HepG2 (cell line): ENCODE measurements at regions not wholly inside any gene's neighbourhood (a gene's known extent, or its start where the extent isn't known, plus 50 kb on each side); places are given as distances from the start of the nearest gene placed in this dataset.

Source experiments
- ATAC-seq: fragments of 200-7000 bp; cut with Tn5 transposase; 3 replicates; pipeline ENCODE4 v1.9.1; 2020; ENCODE audit warnings: mild to moderate bottlenecking, moderate library complexity
- BruUV-seq: library from RNA; stranded (reverse); fragments of 400-500 nt; replicated peaks from 2 replicates; lab custom pipeline; 2021; lab: Mats Ljungman, UMichigan
- CTCF ChIA-PET: fragments of 300-600 bp; formaldehyde crosslinking; extraction: SDS; loops from one replicate; lab custom pipeline; 2021; ENCODE audit warnings: low total read pairs, inconsistent platforms, low intra/inter-chr PET ratio; lab: Yijun Ruan, JAX
- POLR2A ChIA-PET: fragments of 350-600 bp; sonication (Branson Sonifier 250); formaldehyde crosslinking; loops from one replicate; lab custom pipeline; 2020; ENCODE audit warnings: antibody characterized with exemption, inconsistent platforms; lab: Yijun Ruan, JAX
- DNase-seq: peaks from one replicate; pipeline ENCODE4 v3.0.0-alpha.2; 2015; ENCODE audit warnings: low spot score
- FAIRE-seq: peaks from 3 replicates; lab custom pipeline; 2011; peaks lifted over from hg19 to GRCh38; lab: Jason Lieb, UNC
- H2AFZ ChIP-seq: one replicate; pipeline ENCODE4 v1.6.1; 2011; ENCODE audit warnings: low read length, inconsistent platforms
- H3K27ac ChIP-seq: fragments of 300-600 bp; 3 replicates; pipeline ENCODE4 v1.8.0; 2011; ENCODE audit warnings: mixed run types, mild to moderate bottlenecking, mixed read lengths, low read length, inconsistent platforms; ENCODE audit not compliant: insufficient read depth; ENCODE audit errors: extremely low read length
- H3K27me3 ChIP-seq, 2 experiments: fragments of 200-600 bp in 1 of 2; 2 replicates in 1 of 2; 3 replicates in 1 of 2; pipeline versions ENCODE4 v1.6.0 to v1.8.0; 2011; ENCODE audit warnings: low read length in 2 of 2, mild to moderate bottlenecking in 2 of 2, moderate library complexity in 2 of 2, inconsistent platforms in 1 of 2; ENCODE audit not compliant: insufficient read depth in 2 of 2, control insufficient read depth in 1 of 2
- H3K36me3 ChIP-seq, 2 experiments: fragments of 200-600 bp in 1 of 2; replicated peaks in 1 of 2; 2 replicates in 1 of 2; 3 replicates in 1 of 2; pipeline versions ENCODE4 v1.5.1 to v1.8.0; 2011; ENCODE audit warnings: low read length in 2 of 2, inconsistent platforms in 1 of 2; ENCODE audit not compliant: insufficient read depth in 2 of 2, control insufficient read depth in 1 of 2
- H3K4me1 ChIP-seq: 2 replicates; pipeline ENCODE4 v1.5.1; 2012; ENCODE audit warnings: low read length, inconsistent platforms; ENCODE audit not compliant: insufficient read depth
- H3K4me2 ChIP-seq: 2 replicates; pipeline ENCODE4 v1.6.0; 2011; ENCODE audit warnings: low read depth, low read length, inconsistent platforms
- H3K4me3 ChIP-seq, 3 experiments: fragments of 200-600 bp in 1 of 3; sonication (generic), shearing (Covaris generic) in 1 of 3; replicated peaks in 1 of 3; 2 replicates each; pipeline ENCODE4 v1.5.1; 2011 to 2016; ENCODE audit warnings: low read length in 3 of 3, inconsistent platforms in 2 of 3, low read depth in 2 of 3, mild to moderate bottlenecking in 2 of 3, control low read depth in 1 of 3, mixed read lengths in 1 of 3; ENCODE audit not compliant: insufficient read depth in 1 of 3
- H3K79me2 ChIP-seq: one replicate; pipeline ENCODE4 v1.6.1; 2011; ENCODE audit warnings: low read length, inconsistent platforms; ENCODE audit not compliant: insufficient read depth
- H3K9ac ChIP-seq: 2 replicates; pipeline ENCODE4 v1.6.0; 2011; ENCODE audit warnings: mild to moderate bottlenecking, low read depth, low read length, inconsistent platforms; ENCODE audit not compliant: insufficient read depth
- H3K9me3 ChIP-seq: 2 replicates; pipeline ENCODE4 v1.5.1; 2012; ENCODE audit warnings: mild to moderate bottlenecking, low read length
- H4K20me1 ChIP-seq: 2 replicates; pipeline ENCODE4 v1.6.0; 2011; ENCODE audit warnings: inconsistent platforms, mild to moderate bottlenecking, low read length, moderate library complexity; ENCODE audit not compliant: insufficient read depth
- HNRNPL ChIP-seq: fragments of 200-400 bp; formaldehyde crosslinking; IDR thresholded peaks from 2 replicates; pipeline ENCODE4 v1.6.1; 2017; ENCODE audit warnings: mild to moderate bottlenecking, low read depth, low read length
- MAFG ChIP-seq: sonication (generic); formaldehyde crosslinking; IDR thresholded peaks from 2 replicates; pipeline ENCODE4 v1.5.1; 2020; ENCODE audit warnings: mild to moderate bottlenecking, missing genetic modification reagents
- MEF2D ChIP-seq: sonication (generic); formaldehyde crosslinking; IDR thresholded peaks from 2 replicates; pipeline ENCODE4 v1.5.1; 2020; ENCODE audit warnings: mild to moderate bottlenecking, missing genetic modification reagents
- SMC3 ChIP-seq: IDR thresholded peaks from 2 replicates; pipeline ENCODE4 v1.6.1; 2011; ENCODE audit warnings: low read length, improper control_type of control experiment
- SSRP1 ChIP-seq: IDR thresholded peaks from 2 replicates; pipeline ENCODE4 v1.6.1; 2016; ENCODE audit warnings: control low read depth
- STAG1 ChIP-seq: sonication (generic); formaldehyde crosslinking; IDR thresholded peaks from 2 replicates; pipeline ENCODE4 v1.4.0; 2020; ENCODE audit warnings: missing genetic modification reagents
- ZNF10 ChIP-seq: sonication (generic); formaldehyde crosslinking; IDR thresholded peaks from 2 replicates; pipeline ENCODE4 v1.4.0; 2020; ENCODE audit warnings: mild to moderate bottlenecking, low read depth, missing genetic modification reagents, borderline replicate concordance
- ZNF20 ChIP-seq: sonication (generic); formaldehyde crosslinking; IDR thresholded peaks from 2 replicates; pipeline ENCODE4 v1.4.0; 2020; ENCODE audit warnings: mild to moderate bottlenecking, moderate library complexity, missing genetic modification reagents
- ZNF891 ChIP-seq: sonication (generic); formaldehyde crosslinking; IDR thresholded peaks from 2 replicates; pipeline ENCODE4 v1.5.0; 2020; ENCODE audit warnings: mild to moderate bottlenecking, missing genetic modification reagents
- WGBS: methylation state at CpG from one replicate; pipeline ENCODE4 v1.1.6; 2017; ENCODE audit warnings: low lambda C conversion rate; 5-methylcytosine and 5-hydroxymethylcytosine counted together
- in situ Hi-C: cut with HindIII; loops from 2 replicates; pipeline ENCODE4 v1.10.0; 2017; ENCODE audit warnings: low pct_unique_long_range_greater_than_20kb; ENCODE audit not compliant: extremely low pct_ligation_motif_present
- intact Hi-C: fragments of 100-400 bp; cut with micrococcal nuclease; formaldehyde crosslinking; loops from one replicate; pipeline ENCODE4 v1.10.0; 2022; ENCODE audit not compliant: unreplicated experiment
- TF ChIP-seq, protein P1 (sequence below): sonication (generic); formaldehyde crosslinking; IDR thresholded peaks from 2 replicates; pipeline ENCODE4 v1.4.0; 2020; ENCODE audit warnings: missing genetic modification reagents
- TF ChIP-seq, protein P2 (sequence below): sonication (generic); formaldehyde crosslinking; IDR thresholded peaks from 2 replicates; pipeline ENCODE4 v1.4.0; 2020; ENCODE audit warnings: mild to moderate bottlenecking, missing genetic modification reagents
- TF ChIP-seq, protein P3 (sequence below), 2 experiments: sonication (generic) in 1 of 2; formaldehyde crosslinking in 1 of 2; IDR thresholded peaks; 2 replicates each; pipeline versions ENCODE4 v1.6.1 to v1.9.0; 2014 to 2022; ENCODE audit warnings: antibody characterized with exemption in 1 of 2, borderline replicate concordance in 1 of 2, inconsistent platforms in 1 of 2, low read depth in 1 of 2, missing genetic modification reagents in 1 of 2

DNA sequence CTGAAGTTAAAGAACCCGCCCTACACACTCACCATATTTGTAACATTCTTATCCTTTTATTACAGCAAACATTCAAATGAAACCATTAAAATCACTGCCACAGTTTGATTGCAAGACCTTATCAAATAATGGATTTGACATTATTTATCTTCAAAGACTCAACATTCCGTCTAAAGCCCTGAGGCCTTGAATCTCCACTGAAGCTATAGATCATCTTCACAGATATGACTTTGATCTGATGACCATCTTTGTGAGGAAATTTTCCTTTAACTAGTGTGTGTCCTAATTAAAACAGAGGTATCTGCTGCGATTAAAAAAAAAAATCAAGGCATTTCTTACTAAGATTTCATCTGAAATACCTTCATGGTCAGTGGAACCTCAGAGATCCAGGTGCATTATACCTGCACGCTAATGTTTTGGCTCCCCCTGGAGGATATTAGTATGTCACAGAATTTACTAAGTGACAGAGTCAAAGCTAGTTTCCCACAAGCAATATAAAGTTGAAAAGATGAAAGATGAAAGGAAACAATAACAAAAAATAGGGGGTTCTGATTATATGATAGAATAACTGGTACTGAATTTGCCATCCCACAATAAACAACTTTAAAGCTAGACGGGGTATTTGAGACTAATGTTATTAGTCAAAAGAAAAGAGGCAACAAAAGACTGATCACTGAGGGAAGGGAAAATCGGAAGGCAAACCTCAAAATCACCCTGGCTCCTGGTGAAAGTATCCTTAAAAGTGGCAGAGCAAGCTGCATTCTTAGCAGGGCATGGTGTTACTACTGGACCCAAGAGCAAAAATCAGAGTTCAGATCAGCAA, 923.4 kb downstream of the NCAM2 start:
- TF ChIP-seq HNRNPL (no peak), SSRP1 (CRISPR knock-in tag) (no peak), MEF2D (CRISPR knock-in tag) (no peak), MAFG (CRISPR knock-in tag) (no peak), ZNF10 (no peak), ZNF20 (CRISPR knock-in tag) (no peak), STAG1 (CRISPR knock-in tag) (peak; percentile 57), SMC3 (peak; percentile 40; the same call in 1 of the 2 replicates), ZNF891 (no peak)
- TF ChIP-seq, protein P1, sequence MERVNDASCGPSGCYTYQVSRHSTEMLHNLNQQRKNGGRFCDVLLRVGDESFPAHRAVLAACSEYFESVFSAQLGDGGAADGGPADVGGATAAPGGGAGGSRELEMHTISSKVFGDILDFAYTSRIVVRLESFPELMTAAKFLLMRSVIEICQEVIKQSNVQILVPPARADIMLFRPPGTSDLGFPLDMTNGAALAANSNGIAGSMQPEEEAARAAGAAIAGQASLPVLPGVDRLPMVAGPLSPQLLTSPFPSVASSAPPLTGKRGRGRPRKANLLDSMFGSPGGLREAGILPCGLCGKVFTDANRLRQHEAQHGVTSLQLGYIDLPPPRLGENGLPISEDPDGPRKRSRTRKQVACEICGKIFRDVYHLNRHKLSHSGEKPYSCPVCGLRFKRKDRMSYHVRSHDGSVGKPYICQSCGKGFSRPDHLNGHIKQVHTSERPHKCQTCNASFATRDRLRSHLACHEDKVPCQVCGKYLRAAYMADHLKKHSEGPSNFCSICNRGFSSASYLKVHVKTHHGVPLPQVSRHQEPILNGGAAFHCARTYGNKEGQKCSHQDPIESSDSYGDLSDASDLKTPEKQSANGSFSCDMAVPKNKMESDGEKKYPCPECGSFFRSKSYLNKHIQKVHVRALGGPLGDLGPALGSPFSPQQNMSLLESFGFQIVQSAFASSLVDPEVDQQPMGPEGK (CRISPR knock-in tag) = no peak
- TF ChIP-seq, protein P2, sequence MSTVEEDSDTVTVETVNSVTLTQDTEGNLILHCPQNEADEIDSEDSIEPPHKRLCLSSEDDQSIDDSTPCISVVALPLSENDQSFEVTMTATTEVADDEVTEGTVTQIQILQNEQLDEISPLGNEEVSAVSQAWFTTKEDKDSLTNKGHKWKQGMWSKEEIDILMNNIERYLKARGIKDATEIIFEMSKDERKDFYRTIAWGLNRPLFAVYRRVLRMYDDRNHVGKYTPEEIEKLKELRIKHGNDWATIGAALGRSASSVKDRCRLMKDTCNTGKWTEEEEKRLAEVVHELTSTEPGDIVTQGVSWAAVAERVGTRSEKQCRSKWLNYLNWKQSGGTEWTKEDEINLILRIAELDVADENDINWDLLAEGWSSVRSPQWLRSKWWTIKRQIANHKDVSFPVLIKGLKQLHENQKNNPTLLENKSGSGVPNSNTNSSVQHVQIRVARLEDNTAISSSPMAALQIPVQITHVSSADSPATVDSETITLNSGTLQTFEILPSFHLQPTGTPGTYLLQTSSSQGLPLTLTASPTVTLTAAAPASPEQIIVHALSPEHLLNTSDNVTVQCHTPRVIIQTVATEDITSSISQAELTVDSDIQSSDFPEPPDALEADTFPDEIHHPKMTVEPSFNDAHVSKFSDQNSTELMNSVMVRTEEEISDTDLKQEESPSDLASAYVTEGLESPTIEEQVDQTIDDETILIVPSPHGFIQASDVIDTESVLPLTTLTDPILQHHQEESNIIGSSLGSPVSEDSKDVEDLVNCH (CRISPR knock-in tag) = no peak
- TF ChIP-seq, protein P3, sequence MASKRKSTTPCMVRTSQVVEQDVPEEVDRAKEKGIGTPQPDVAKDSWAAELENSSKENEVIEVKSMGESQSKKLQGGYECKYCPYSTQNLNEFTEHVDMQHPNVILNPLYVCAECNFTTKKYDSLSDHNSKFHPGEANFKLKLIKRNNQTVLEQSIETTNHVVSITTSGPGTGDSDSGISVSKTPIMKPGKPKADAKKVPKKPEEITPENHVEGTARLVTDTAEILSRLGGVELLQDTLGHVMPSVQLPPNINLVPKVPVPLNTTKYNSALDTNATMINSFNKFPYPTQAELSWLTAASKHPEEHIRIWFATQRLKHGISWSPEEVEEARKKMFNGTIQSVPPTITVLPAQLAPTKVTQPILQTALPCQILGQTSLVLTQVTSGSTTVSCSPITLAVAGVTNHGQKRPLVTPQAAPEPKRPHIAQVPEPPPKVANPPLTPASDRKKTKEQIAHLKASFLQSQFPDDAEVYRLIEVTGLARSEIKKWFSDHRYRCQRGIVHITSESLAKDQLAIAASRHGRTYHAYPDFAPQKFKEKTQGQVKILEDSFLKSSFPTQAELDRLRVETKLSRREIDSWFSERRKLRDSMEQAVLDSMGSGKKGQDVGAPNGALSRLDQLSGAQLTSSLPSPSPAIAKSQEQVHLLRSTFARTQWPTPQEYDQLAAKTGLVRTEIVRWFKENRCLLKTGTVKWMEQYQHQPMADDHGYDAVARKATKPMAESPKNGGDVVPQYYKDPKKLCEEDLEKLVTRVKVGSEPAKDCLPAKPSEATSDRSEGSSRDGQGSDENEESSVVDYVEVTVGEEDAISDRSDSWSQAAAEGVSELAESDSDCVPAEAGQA (IDR thresholded peaks at IDR 0.05; ENCODE audit: low read depth) = no peak
- TF ChIP-seq, protein P3 (CRISPR knock-in tag; IDR thresholded peaks at IDR 0.05; ENCODE audit: borderline replicate concordance) = no peak
- ChIA-PET POLR2A (no interaction called here), CTCF (interaction anchor here (0.7 kb wide), 1 partner anchor 922 kb away, joined by 3 read pairs; no protein-coding TSS in a partner anchor)
- Histone ChIP-seq H3K4me3 (no peak overlapping the region), H3K27me3 (no peaks in the 10 kb centered on the region), H3K9me3 (peaks cover 80% of the 10 kb centered on the region), H3K4me1 (no peaks in the 10 kb centered on the region), H2AFZ (no peak overlapping the region), H3K36me3 (no peaks in the 10 kb centered on the region), H3K4me2 (no peak overlapping the region), H3K79me2 (no peaks in the 10 kb centered on the region), H4K20me1 (no peaks in the 10 kb centered on the region), H3K9ac (no peak overlapping the region), H3K27ac (no peak overlapping the region)
- ATAC-seq (0 out of 3 replicates have a peak, but pooled peaks have one; percentile 44), DNase-seq (no peak), FAIRE-seq (no peak)
- in situ Hi-C loops (no loop called here), intact Hi-C loops (no loop called here)
- 16% methylated on average over 6 of the region's 6 CpGs for WGBS
- BruUV-seq = no TSS peak
